ENCODE measurements at regions not wholly inside any gene's neighbourhood (a gene's known extent, or its start where the extent isn't known, plus 50 kb on each side); places are given as distances from the start of the nearest gene placed in this dataset.

- no peak for ATAC-seq (replicated peaks)
- Mint-ChIP-seq H3K9me3 (no peaks in the 10 kb centered on the region), H3K36me3 (ENCODE audit: insufficient read depth) (no peaks in the 10 kb centered on the region), H3K4me1 (ENCODE audit: low read depth in 2 of 2) (no peaks in the 10 kb centered on the region), H3K4me3 (no peak overlapping the region), H3K27me3 (peaks cover 52 to 75% of the 10 kb centered on the region in 2 donors), H3K27ac (no peak overlapping the region)
- DNase-seq = no peak
Measured at GRCh38 chr11:130815097-130815802, 101.0 kb downstream of the SNX19 start.

DNA sequence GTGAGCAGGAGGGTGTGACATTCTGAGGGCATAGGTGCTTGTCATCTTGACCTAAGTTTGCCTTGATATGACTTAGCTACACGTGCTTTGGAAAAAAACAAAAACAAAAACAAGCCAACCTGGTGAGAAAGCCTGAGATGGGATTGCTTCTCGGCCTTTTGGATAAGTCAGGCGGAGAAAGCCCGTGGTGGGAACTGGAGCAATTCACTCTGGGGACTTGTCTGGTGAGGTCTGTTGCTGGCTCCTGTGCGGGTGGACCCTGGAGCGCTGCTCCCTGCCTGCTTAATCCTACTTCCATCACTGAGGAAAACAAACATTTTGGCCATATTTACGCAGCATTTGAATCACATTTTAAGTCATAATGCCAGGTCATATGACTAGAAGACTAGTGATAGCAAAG is 100.3 kb downstream of the SNX19 start:
- H3K4me3 Mint-ChIP-seq = no peak overlapping the region
- no peaks in the 10 kb centered on the region for H3K36me3 Mint-ChIP-seq (ENCODE audit: insufficient read depth)
- H3K9me3 Mint-ChIP-seq = no peaks in the 10 kb centered on the region
- no peak for ATAC-seq (replicated peaks)
- H3K27ac Mint-ChIP-seq = no peak overlapping the region
- no peak for DNase-seq
- H3K4me1 Mint-ChIP-seq (ENCODE audit: low read depth in 2 of 2) = no peaks in the 10 kb centered on the region
- peaks cover 51 to 69% of the 10 kb centered on the region in 2 donors for H3K27me3 Mint-ChIP-seq

DNA sequence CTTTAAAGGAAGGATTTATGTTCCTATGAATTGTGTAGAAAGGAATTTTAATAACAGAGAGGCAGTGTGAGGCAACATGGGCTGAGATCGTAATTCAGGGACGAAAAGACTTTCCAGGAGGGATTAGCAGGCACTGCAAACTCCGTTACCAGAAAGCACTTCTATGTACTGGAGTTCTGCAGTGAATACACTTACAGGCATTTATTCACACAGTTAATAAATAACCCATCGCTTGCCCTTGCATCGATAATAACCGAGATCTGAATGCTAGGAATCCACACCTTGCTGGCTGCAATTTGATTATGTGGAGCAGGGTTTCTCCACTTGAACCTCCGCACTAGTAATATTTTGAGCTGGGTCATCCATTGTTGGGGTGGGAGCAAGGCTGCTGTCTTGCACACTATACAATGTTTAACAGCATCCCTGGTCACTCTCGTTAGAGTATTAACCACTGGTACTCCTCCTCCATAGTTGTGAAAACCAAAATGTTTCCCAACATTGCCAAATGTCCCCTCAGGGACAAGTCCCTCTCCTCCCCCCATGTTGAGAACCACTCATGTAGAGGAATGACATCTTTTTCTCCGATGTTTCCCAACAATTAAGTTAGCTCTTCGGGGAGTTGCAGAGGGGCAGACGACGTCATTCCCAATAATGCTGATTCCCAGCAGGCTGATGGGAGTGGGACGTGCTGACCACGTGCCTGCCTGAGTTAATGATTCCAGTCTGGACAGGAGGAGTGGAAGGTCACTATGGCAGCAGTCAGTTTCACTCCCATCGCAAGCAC is 99.5 kb downstream of the SNX19 start:
- H3K27ac Mint-ChIP-seq = no peak overlapping the region
- ATAC-seq (replicated peaks) = no peak
- no peaks in the 10 kb centered on the region for H3K9me3 Mint-ChIP-seq
- H3K27me3 Mint-ChIP-seq = peaks cover 51 to 63% of the 10 kb centered on the region in 2 donors
- H3K4me3 Mint-ChIP-seq = no peak overlapping the region
- no peak for DNase-seq
- no peaks in the 10 kb centered on the region for H3K4me1 Mint-ChIP-seq (ENCODE audit: low read depth in 2 of 2)
- no peaks in the 10 kb centered on the region for H3K36me3 Mint-ChIP-seq (ENCODE audit: insufficient read depth)

- Mint-ChIP-seq H3K36me3 (ENCODE audit: insufficient read depth) (no peaks in the 10 kb centered on the region), H3K27me3 (peaks cover 45 to 59% of the 10 kb centered on the region in 2 donors), H3K4me1 (ENCODE audit: low read depth in 2 of 2) (no peaks in the 10 kb centered on the region), H3K9me3 (no peaks in the 10 kb centered on the region), H3K27ac (no peak overlapping the region), H3K4me3 (no peak overlapping the region)
- DNase-seq (no peak), ATAC-seq (replicated peaks) (no peak)
Measured at GRCh38 chr11:130817330-130817944, 98.8 kb downstream of the SNX19 start.

- no peaks in the 10 kb centered on the region for H3K4me1 Mint-ChIP-seq (ENCODE audit: low read depth in 2 of 2)
- no peaks in the 10 kb centered on the region for H3K9me3 Mint-ChIP-seq
- DNase-seq = no peak
- ATAC-seq (replicated peaks) = no peak
- H3K27ac Mint-ChIP-seq = no peak overlapping the region
- no peak overlapping the region for H3K4me3 Mint-ChIP-seq
- H3K36me3 Mint-ChIP-seq (ENCODE audit: insufficient read depth) = no peaks in the 10 kb centered on the region
- peaks cover 37% of the 10 kb centered on the region in 2 donors for H3K27me3 Mint-ChIP-seq
Measured at GRCh38 chr11:130819625-130820024, 96.7 kb downstream of the SNX19 start.

Data from effector memory CD8-positive, alpha-beta T cell (primary cell).